ENCODE measurements at regions not wholly inside any gene's neighbourhood (a gene's known extent, or its start where the extent isn't known, plus 50 kb on each side); places are given as distances from the start of the nearest gene placed in this dataset.

DNA sequence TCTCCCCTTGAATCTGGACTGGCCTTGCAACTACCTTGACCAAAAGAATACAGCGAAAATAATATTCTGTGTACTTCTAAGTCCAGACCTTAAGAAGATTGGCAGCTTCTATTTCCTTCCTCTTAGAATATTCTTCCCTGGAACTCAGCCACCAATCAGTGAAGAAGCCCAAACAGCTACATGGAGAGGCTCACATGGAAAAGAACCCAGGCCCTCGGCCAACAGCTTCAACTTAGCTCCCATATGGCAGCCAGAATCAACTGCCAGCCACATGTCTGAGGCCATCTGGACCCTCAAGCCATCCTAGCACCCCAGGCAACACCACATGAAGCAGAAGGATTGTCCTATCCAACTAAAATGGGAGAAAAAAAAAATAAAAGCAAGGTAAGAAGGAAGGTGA lies 178.8 kb downstream of the IBTK start:
- no peak for DNase-seq

DNA sequence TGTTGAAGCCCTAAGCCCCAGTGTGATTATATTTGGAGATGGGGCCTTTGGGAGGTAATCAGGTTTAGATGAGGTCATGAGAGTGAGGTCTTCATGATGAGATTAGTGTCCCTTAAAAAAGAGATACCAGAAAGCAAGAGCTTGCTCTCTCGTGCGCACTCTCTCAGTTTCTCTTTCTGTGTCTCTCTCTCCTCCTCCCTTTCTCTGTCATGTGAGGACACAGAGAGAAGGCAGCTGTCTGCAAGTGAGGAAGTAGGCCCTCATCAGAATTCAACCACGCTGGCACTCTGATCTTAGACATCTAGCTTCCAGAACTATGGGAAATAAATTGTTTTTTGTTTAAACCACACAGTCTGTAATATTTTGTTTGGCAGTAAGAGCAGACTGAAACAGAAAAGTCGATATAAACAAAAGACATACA lies 180.5 kb downstream of the IBTK start:
- no peak for DNase-seq

DNA sequence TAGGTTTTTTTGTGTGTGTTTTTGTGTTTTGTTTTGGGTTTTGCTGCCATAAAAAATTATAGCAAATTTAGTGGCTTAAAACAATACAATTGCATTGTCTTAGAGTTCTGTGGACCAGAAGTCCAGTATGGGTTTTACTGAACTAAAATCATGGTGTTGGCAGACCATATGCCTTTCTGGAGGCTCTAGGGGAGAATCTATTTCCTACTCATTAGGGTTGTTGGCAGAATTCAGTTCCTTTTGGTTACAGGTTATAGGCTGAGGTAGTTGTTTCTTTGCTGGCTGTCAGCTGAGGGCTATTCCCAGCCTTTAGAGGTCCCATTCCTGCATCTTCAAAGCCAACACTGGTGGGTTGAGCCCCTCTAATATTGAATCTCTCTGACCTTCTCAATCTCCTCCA lies 181.3 kb downstream of the IBTK start:
- no peak for DNase-seq

DNA sequence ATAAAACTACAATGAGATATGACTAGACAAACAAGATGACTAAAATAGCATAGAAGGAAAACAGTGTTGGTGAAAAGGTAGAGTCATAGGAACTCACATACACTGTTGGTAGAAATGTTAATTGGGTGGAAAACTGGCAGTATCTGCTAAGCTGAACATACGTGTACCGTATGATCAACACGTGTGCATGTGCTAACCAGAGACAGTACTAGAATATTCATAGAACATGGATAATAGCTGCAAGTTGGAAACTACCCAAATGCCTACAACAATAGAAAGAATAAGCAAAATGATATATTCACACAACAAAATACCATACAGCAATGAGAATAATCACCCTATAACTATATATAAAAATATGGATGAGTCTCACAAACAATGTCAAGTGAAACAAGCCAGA lies 184.0 kb downstream of the IBTK start:
- DNase-seq, result no peak

DNA sequence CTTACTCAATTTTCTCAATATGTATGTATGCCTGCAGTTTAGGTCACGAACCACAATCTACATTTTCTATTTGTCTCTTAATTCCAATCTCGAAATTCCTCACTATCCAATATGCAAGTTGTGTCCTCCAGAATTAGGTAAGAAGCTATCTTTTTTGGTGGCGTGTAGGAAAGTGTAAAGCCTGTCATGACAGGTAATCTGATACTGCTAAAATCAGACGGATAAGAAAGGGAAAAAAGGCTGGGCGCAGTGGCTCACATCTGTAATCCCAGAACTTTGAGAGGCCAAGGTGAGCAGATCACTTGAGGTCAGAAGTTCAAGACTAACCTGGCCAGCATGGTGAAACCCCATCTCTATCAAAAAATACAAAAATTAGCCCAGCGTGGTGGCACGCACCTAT lies 185.3 kb downstream of the IBTK start:
- no peak for DNase-seq

DNA sequence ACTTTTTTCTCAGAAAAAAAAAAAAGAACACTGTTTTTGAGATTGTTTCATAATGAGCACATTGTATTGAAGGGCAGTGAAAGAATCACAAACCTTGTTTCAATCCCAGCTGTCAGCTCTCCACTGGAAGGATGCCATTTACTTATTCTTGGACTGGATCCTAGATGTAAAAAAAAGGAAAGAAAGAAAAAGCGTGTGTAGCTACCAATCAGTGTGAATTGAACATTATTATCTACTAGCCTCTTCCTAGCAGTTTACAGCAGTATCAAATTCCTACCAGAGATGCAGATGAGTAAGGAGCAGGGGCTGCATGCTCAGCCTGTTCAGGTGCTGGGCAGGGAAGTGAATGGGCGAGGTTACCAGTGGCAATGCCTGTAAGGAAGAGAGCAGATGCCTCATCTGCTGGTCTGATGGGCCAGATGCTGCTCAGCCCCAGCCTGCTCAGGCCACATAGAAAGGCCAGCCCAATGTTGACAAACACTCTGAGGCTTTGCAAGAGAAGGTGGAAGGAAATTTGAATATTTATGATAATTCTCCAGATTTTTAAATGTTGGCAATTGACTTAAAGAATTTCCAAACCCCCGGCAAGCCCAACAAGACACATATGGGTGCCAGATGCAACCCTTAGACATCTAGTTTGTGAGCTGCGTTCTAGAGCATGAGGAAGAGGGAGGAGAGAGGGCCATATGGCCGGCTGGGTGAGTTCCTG lies 189.5 kb downstream of the IBTK start:
- DNase-seq, result no peak

DNA sequence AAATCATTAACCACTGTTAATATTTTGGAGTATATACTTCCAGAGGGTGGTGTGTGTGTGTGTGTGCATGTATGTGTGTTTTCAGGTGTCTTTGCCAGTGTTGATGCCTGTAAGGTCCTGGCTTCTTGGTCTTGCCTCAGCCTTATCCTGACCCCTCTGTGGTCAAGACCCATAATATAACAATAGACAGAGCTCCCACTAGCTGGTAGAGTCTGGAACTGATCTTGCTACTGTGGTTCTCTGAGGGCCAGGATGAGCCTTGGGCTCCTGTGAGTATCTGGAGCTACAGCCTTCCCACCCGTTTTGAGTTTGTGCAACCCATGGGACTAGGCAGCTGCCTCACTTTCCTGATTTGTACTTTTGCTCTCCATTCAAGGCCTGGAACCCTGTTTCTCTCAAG lies 191.0 kb downstream of the IBTK start:
- DNase-seq, result no peak

DNA sequence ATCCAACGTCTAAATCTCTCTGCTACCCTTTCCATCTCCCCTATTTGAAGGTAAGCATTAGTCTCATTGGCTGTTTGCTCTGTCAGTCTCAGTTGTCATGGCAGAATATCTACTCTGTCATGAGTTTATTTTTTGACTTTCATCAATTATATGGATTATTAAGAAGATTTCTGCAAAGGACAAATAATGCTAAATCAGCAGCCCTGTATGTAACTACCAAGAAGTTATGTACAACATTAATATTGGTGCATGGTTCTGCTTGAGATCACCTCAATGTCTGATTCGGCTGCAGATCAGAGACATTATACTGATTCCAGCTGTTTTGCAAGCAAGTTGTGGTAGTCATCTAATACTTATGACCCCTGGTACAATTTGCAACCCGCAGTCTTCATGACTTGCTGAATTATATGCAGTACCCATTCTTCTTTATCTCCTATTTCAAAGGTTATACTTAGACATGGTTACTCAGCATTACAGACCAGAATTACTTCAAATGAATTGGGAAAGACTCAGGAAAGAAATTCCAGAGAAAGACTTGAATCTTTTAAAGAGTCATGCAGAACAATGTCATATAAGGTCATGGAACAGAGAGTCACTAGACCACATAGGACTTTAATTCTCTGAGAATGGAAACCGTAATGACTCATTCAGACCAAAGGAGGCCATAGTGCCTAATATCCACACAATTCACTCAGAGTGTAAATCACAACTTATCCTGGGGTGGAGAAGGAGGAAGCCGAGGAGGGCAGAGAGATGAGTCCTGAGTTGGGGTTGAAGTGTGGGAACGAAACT lies 201.4 kb downstream of the IBTK start:
- DNase-seq, result no peak

DNA sequence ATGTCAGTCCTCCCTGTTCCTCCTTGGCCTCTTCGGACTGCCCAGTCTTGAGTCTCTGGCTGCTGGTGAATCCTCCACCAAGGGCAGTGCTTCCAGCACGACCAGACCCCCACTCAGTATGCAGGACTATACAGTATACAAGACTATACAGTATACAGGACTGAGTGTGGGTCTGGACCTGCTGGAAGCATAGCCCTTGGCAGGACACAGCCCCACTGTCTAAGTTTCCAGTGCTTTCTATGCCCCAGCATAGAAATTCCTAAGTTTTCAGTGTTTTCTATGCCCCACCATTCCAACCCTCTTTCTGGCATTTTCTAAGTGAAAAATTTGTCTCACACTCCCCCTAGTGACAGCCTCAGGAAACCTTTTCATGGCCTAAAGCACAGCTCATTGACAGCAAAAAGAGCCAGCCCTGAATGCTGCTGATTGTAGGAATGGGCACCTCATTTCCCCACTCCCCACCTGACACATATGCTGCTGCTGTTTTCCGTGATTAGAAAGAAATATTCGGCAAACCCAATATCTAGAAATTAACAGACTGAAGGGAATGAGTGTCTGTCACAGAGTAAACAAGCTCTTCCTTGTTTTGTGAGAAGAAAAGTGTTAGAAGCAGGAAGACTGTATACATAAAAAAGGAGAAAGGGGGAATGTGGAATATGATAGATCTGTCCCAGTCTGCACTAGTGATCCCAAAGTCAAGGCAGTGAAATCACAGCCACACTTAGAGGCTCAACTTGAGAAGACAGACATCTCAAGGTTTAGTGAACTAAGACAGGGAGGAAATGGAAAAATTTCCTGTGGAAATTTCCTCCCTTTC lies 206.9 kb downstream of the IBTK start:
- DNase-seq, result peak; percentile 67

DNA sequence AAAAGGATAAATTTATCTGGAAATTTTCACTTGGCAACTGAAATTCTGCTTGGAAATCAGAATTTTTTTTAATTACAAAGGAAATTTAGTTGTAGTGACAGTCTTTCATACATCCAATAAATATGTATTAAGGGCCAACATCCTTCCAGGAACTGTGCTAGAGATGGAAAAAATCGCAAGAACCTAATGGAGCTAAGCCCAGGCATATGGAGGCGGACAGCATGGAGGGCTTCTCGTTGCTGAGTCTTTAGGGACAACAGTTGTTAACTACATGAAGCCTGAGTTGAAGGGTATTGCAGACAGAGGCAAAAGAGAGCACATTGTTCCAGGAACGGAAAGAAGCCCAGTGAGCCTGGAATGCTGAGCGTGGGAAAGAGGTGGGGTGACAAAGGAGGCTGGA lies 208.9 kb downstream of the IBTK start:
- no peak for DNase-seq

DNA sequence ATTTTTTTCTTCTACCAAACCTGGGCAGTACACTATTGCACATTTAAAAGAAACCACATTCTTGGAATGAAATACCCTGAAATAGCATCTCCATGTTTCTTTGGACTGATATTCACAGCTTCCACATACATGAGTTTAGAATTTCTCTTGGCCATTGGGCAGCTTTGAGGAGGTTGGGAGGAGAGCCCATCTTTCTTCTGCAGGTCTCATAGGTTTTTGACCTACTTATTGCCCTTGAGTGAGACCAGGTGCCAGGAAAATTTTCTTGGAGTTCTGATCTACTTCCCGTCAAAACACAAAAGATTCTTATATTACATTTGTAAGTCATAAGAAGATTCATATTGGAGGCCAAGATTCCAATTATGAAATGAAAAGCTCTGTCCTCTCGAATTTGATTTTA lies 212.0 kb downstream of the IBTK start:
- DNase-seq, result no peak

DNA sequence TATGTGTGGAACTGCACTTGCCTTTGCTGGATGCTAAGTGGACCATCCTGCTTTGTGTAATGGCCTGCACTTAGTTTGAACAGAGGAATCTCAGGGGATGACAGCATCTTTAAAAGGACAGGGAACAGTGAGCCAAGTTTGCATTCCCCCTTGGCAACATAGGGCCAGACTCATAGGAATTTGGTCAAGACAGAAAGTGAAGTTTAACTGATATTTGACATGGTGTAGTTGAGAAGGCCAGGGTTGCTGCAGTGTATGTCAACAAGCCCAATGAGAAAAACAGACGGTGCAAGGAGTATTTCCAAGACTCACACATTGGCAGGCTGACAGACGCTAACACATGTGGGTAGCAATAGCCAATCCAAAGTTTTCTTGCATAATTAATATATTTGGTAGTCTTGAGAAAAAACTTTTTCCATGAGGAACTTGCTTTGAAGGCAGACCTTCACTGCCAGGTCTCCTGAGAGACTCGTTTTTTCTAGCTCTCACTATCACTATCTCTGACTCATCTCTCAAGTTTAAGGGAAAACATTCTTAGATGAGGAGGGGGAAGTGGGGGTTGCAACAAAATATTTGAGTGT lies 213.8 kb downstream of the IBTK start:
- DNase-seq, result no peak

DNA sequence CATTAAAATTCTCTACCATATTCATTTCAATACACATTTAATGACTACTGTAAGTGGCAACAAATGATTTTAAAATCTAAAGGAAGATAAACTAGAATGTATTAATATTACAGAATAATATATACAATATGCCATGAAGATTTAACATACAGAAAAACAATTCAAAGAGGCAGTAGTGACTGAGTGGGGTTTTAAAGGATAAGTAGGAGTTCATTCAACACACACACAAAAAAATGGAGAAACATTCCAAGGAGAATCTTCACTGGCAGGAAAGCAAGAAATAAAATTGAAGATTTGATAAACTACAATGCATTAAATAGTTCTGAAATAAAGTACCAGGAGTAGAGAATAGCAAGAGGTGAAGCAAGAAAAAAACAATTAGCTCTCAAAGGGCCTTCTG lies 215.1 kb downstream of the IBTK start:
- DNase-seq, result no peak

DNA sequence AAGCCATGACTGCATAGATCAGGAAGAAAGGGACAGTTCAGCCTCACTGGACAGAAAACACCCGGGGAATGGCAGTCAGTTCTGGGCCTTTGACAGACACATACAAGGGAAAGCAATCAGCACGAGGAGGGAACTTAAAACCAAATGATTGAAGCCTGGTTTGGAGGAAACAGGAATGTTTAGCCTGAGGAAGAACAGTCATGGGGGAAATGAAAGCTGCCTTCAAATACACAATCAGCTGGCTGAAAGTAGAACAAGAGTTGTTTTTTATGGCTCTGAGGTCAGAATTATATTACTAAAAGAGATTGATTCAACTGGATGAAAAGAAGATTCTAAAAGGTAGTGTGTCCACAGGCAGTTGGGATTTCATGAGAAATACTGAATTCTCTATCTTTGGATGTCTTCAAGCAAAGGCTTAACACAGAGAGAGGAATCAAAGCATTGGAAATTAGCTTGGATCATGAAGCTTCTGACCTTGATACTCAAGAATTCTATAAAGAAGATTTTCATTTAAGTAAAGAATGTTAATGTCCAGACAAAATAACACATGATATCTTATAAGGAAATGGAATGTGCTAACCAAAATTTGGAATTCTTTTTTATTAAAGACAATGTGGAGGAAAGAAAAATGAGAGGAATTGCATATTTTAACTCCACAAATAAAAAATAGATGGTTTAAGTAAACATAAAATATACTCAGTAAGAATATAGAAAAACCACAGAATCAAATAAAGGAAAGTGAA lies 216.6 kb downstream of the IBTK start:
- no peak for DNase-seq

DNA sequence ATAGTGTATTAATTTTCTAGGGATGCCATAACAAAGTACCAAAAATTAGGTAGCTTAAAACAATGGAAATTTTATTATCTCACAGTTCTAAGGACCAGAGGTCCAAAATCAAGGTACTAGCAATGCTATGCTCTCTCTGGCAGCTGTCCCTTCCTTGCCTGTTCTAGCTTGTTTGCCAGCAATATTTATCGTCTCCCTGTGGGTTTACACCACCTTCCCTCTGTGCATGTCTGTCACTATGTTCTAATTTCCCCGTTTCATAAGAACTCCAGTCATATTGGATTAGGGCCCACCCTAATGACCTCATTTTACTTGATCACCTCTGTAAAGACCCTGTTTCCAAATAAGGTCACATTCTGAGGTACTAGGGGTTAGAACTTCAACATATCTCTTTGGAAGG lies 217.2 kb downstream of the IBTK start:
- DNase-seq, result no peak

DNA sequence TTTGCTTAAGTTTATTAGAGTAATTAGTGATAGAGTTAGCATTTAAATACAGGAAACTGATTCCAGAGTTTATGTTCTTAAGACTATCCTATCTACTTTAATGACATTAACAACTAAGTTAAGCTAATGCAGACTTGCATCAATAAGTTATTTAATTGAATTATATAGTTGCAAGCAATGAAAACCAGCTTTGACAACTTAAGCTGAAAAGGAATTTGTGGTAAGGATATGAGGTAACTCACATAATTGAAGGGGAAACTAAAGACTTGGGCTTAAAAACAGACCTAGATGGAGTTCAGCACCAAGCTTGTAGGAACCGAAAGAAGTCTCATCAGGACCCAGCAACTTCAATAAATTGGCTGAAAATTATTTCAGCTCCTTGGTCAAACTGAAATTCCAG lies 222.3 kb downstream of the IBTK start:
- DNase-seq, result no peak

DNA sequence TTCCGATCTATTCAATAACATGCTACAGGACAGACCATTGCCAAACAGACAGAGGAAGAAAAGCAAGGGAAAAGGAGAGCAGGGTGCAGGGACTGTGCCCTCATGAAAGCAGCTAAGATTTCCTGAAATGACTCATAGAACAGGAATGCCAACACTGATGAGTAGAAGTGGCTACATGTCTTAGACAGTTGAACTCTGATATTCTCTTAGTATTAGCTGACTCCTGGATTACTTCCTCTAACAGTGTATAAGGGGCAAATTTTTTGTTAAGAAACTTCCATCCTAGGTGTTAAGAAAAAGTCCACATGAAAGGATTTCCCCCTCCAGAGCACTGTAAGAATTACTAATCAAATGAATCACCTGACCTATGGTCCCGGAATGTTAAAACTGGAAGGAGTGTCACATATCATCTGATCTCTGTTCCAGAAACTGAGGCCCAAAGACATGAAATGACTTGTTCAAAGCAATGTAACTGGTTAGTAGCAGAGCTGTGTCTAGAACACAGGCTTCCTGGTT lies 224.9 kb downstream of the IBTK start:
- peak; percentile 37 for DNase-seq

DNA sequence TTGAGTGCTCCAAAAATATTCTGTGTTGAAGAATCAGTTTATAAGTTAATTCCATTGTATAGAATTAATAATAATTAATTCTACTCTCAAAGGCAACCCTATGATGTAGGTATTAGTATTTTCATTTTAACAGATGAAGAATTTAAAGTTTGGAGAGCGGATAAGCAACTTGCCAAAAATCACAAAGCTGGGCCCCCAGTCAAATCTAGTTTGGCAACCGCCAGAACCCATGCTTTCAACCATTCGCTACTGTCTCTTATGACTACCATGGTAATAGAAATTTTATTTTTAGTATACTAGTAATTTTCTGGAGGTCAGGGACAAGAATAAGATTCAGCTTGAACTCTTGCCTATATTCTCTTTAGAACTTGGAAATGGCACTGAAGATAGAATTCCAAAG lies 229.8 kb downstream of the IBTK start:
- no peak for DNase-seq

DNA sequence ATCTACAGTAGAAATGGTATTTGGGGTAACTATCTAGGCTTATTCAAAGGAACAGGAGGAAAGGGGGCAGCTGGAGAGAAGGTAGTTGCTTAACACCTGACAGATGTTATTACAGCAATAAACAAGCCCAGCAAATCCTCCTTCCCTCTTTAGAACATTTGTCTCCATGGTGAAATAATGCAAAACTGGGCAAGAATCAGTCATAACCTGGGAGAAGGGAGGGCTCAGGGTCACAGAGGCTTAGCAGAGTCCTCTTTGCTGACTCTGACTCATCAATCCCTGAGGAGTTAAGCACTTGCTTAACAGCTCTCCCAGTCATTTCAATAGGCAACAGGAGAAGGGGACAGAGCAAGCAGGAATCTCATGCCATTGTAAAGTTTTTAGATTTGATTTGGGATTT lies 230.3 kb downstream of the IBTK start:
- DNase-seq, result peak; percentile 92

DNA sequence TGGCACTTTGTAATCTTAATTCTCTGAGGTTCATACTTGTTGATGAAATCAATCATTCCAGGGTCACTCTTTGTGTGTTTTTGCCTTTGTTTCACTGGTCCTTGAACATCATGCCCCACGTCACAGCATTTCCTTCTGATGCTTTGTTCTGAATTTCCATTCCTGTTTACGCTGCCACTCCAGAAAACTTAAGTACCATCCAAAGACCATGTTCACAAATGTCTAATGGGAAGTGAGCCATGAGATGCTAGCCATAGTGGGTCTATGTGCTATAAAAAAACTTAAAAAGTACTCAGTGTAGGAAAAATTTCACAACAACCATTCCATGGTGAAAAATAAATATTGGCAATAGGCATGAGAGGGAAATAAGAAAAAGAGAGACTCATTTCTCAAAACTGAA lies 232.0 kb downstream of the IBTK start:
- DNase-seq, result peak; percentile 87

DNA sequence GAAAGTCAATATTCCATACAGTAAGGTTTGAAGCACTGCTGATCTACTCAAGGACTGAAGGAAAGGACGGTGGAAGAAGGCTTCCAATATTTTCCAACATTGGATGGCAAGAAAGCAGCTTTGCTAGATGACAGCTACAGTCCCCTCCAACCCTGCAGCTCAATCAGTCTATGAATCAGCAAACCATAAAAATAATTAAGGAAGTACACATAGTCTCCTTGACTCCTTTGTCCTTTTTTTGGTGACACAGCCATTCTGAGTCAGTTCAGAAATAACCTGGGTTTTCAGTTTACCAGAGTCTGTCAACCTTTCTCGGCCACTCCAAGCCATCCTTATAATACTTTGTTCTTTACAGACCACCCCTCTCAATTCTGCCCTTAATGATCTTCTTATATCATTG lies 232.5 kb downstream of the IBTK start:
- peak; percentile 55 for DNase-seq

Data from DMS53 (cell line).